GM12878 (cell line): ENCODE measurements at regions not wholly inside any gene's neighbourhood (a gene's known extent, or its start where the extent isn't known, plus 50 kb on each side); places are given as distances from the start of the nearest gene placed in this dataset.

Experiments
- BHLHE40 ChIP-seq, 2 experiments: fragments of 450-650 bp in 1 of 2; IDR thresholded peaks; 2 replicates each; pipeline ENCODE4 v1.6.1; 2011 to 2017; ENCODE audit warnings: low read depth in 2 of 2, borderline replicate concordance in 1 of 2, improper control_type of control experiment in 1 of 2, low read length in 1 of 2, mild to moderate bottlenecking in 1 of 2
- MTA2 ChIP-seq: fragments of 450-650 bp; IDR thresholded peaks from 2 replicates; pipeline ENCODE4 v1.6.1; 2016; ENCODE audit warnings: low read depth, mild to moderate bottlenecking, moderate library complexity
- POLR2A ChIP-seq: IDR thresholded peaks from 2 replicates; pipeline ENCODE4 v1.6.1; 2011; ENCODE audit warnings: low read depth, mild to moderate bottlenecking, low read length
- SREBF2 ChIP-seq: IDR thresholded peaks from 2 replicates; pipeline ENCODE4 v1.6.1; 2012; ENCODE audit warnings: mild to moderate bottlenecking, low read length

DNA sequence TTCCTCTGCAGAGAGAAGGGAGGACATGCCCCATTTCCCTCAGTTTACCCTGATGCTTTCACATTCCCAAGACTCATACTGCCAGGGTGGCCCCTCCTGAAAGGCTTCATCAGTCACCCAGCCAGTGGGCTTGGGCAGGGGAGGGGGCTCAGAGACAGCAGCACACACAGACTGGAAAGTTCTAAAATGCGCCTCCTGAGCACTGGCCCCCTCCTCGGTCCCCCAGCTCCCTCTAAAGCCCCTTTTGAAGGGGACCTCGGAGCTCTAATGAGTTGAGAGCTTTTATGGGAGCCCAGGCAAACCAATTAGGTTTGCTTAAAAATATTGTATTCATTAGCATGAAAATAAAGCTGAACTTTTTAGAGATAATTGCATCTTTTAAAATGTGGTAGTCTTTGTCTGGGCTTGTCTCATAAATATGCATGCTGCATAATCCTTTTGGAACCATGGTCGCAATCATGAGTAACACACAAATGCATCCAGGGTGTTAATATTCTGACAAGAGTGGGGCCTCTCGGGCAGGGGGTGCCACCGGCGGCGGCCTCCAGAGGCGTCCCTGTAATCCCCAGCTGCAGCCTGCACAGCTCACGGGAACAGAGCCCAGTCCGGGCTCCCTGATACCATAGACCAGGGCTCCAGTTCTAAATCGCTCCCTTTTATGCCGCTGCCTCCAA, 78.5 kb downstream of the RPLP1 start:
- TF ChIP-seq BHLHE40 (IDR thresholded peaks at IDR 0.05; ENCODE audit: borderline replicate concordance in 1 of 2, low read depth in 2 of 2, low read length in 1 of 2) = no peak
- no peak for TF ChIP-seq MTA2
- no peak for TF ChIP-seq POLR2A
- TF ChIP-seq SREBF2 = no peak
